ENCODE measurements at regions not wholly inside any gene's neighbourhood (a gene's known extent, or its start where the extent isn't known, plus 50 kb on each side); places are given as distances from the start of the nearest gene placed in this dataset.

GRCh38 chrX:109830157-109830703 is 97.2 kb upstream of the ACSL4 start:
- Histone ChIP-seq H3K4me3 (no peak overlapping the region), H3K27ac (no peak overlapping the region), H3K4me1 (peaks cover 0 to 14% (median 0%) of the 10 kb centered on the region in 12 donors), H3K27me3 (peaks cover 0 to 15% (median 0%) of the 10 kb centered on the region in 9 donors), H3K9me3 (no peaks in the 10 kb centered on the region), H3K36me3 (no peaks in the 10 kb centered on the region)
- WGBS, 4 donors: 53 to 79% (median 72%) methylated on average over 3 of the region's 3 CpGs
- DNase-seq: no peak
- TF ChIP-seq CTCF (IDR thresholded peaks at IDR 0.05) (no peak), POLR2A (IDR thresholded peaks at IDR 0.05) (no peak)
- intact Hi-C loops (cut with DNase I): no loop called here
- ATAC-seq: no peak

GRCh38 chrX:109830704-109831206 is 97.7 kb upstream of the ACSL4 start:
- DNase-seq (no peak), ATAC-seq (peak in 3 of 4 donors; percentile 46 to 48 (median 47))
- TF ChIP-seq CTCF (IDR thresholded peaks at IDR 0.05) (no peak), POLR2A (IDR thresholded peaks at IDR 0.05) (no peak)
- H3K36me3 ChIP-seq: no peaks in the 10 kb centered on the region
- peaks cover 0 to 14% (median 0%) of the 10 kb centered on the region in 12 donors for H3K4me1 ChIP-seq
- peaks cover 0 to 16% (median 0%) of the 10 kb centered on the region in 9 donors for H3K27me3 ChIP-seq
- no peaks in the 10 kb centered on the region for H3K9me3 ChIP-seq
- intact Hi-C loops (cut with DNase I): no loop called here
- no peak overlapping the region for H3K27ac ChIP-seq
- no peak overlapping the region for H3K4me3 ChIP-seq
- 58 to 70% (median 58%) methylated on average over 3 of the region's 3 CpGs for WGBS, 4 donors

- H3K27ac ChIP-seq: no peak overlapping the region
- no peak for ATAC-seq
- H3K36me3 ChIP-seq: no peaks in the 10 kb centered on the region
- H3K4me3 ChIP-seq: no peak overlapping the region
- DNase-seq: no peak
- H3K27me3 ChIP-seq: peaks cover 0 to 21% (median 0%) of the 10 kb centered on the region in 9 donors
- intact Hi-C loops (cut with DNase I): no loop called here
- TF ChIP-seq CTCF (IDR thresholded peaks at IDR 0.05) (no peak), POLR2A (IDR thresholded peaks at IDR 0.05) (no peak)
- no peaks in the 10 kb centered on the region for H3K9me3 ChIP-seq
- peaks cover 0 to 14% (median 0%) of the 10 kb centered on the region in 12 donors for H3K4me1 ChIP-seq
- 58 to 74% (median 64%) methylated on average over 6 of the region's 6 CpGs for WGBS, 4 donors
Observed at GRCh38 chrX:109831326-109831985, 98.4 kb upstream of the ACSL4 start.

- DNase-seq (peak in 3 of 5 donors; percentile 22 to 29 (median 22)), ATAC-seq (peak; percentile 20 to 80 (median 68))
- 48 to 60% (median 54%) methylated on average over 13 of the region's 13 CpGs for WGBS, 4 donors
- H3K27me3 ChIP-seq: peaks cover 0 to 19% (median 0%) of the 10 kb centered on the region in 9 donors
- TF ChIP-seq CTCF (IDR thresholded peaks at IDR 0.05) (peak in 3 of 12 donors; percentile 11 to 22 (median 15)), POLR2A (IDR thresholded peaks at IDR 0.05) (no peak)
- peaks cover 0 to 40% (median 0%) of the 10 kb centered on the region in 12 donors for H3K4me1 ChIP-seq
- intact Hi-C loops (cut with DNase I): no loop called here
- no peak overlapping the region for H3K4me3 ChIP-seq
- H3K27ac ChIP-seq: peak overlapping the region in 8 of 12 donors; percentile 5 to 82 (median 55)
- H3K36me3 ChIP-seq: no peaks in the 10 kb centered on the region
- no peaks in the 10 kb centered on the region for H3K9me3 ChIP-seq
Observed at GRCh38 chrX:109839694-109840567, 106.9 kb upstream of the ACSL4 start.
